Fibroblast of lung (primary cell): ENCODE measurements at regions not wholly inside any gene's neighbourhood (a gene's known extent, or its start where the extent isn't known, plus 50 kb on each side); places are given as distances from the start of the nearest gene placed in this dataset.
A peak's percentile ranks its signal among the peaks of the same experiment; 100 is the strongest.

Experiments
- DNase-seq, 2 donors: peaks; one replicate each; pipeline versions ENCODE4 v3.0.0 to v3.0.0-alpha.2; 2010; ENCODE audit warnings: low read depth in 2 of 2
- H2AFZ ChIP-seq: 2 replicates; pipeline ENCODE4 v1.5.1; 2012; ENCODE audit warnings: low read length, control low read depth, inconsistent platforms
- H3K27ac ChIP-seq: 2 replicates; pipeline ENCODE4 v1.5.1; 2011; ENCODE audit warnings: low read length, control low read depth; ENCODE audit not compliant: insufficient read depth
- H3K27me3 ChIP-seq: 2 replicates; pipeline ENCODE4 v1.5.1; 2011; ENCODE audit warnings: mild to moderate bottlenecking, low read length; ENCODE audit not compliant: control insufficient read depth, insufficient read depth
- H3K36me3 ChIP-seq: 2 replicates; pipeline ENCODE4 v1.5.1; 2011; ENCODE audit warnings: low read length; ENCODE audit not compliant: control insufficient read depth, insufficient read depth
- H3K4me1 ChIP-seq: 2 replicates; pipeline ENCODE4 v1.5.1; 2011; ENCODE audit warnings: low read length; ENCODE audit not compliant: control insufficient read depth, insufficient read depth; ENCODE audit errors: extremely low read depth
- H3K4me2 ChIP-seq: 2 replicates; pipeline ENCODE4 v1.5.1; 2011; ENCODE audit warnings: low read length, control low read depth; ENCODE audit not compliant: insufficient read depth; ENCODE audit errors: extremely low read depth
- H3K4me3 ChIP-seq, 4 experiments: fragments of 200-600 bp in 1 of 4; sonication (generic) in 1 of 4; replicated peaks in 1 of 4; 2 replicates each; pipeline ENCODE4 v1.5.1; 2011 to 2016; ENCODE audit warnings: low read length in 4 of 4, low read depth in 3 of 4, mild to moderate bottlenecking in 3 of 4, control low read depth in 2 of 4, inconsistent platforms in 1 of 4, mixed read lengths in 1 of 4; ENCODE audit not compliant: insufficient read depth in 1 of 4; ENCODE audit errors: control extremely low read depth in 1 of 4
- H3K79me2 ChIP-seq: 2 replicates; pipeline ENCODE4 v1.5.1; 2012; ENCODE audit warnings: mild to moderate bottlenecking, low read length, inconsistent platforms; ENCODE audit not compliant: control insufficient read depth, insufficient read depth
- H3K9ac ChIP-seq: 2 replicates; pipeline ENCODE4 v1.5.1; 2011; ENCODE audit warnings: mild to moderate bottlenecking, low read length, control low read depth; ENCODE audit not compliant: insufficient read depth
- H3K9me3 ChIP-seq: 2 replicates; pipeline ENCODE4 v1.5.1; 2012; ENCODE audit warnings: low read depth, low read length; ENCODE audit not compliant: control insufficient read depth, insufficient read depth
- H4K20me1 ChIP-seq: 2 replicates; pipeline ENCODE4 v1.5.1; 2011; ENCODE audit warnings: low read length; ENCODE audit not compliant: control insufficient read depth, insufficient read depth; ENCODE audit errors: extremely low read depth
- CTCF ChIP-seq, 2 donors: IDR thresholded peaks in 1 of 2; conservative IDR thresholded peaks in 1 of 2; 1 replicate in 1 of 2; 2 replicates in 1 of 2; pipeline ENCODE4 v1.5.1; 2011 to 2012; ENCODE audit warnings: low read length in 2 of 2, control low read depth in 1 of 2, inconsistent platforms in 1 of 2, low read depth in 1 of 2, mild to moderate bottlenecking in 1 of 2
- EZH2 ChIP-seq: IDR thresholded peaks from 2 replicates; pipeline ENCODE4 v1.5.1; 2012; ENCODE audit warnings: low read length, control low read depth, mild to moderate bottlenecking; ENCODE audit errors: missing control alignments

- TF ChIP-seq CTCF (conservative IDR thresholded peaks at IDR 0.05 in 1 of 2, IDR thresholded peaks at IDR 0.05 in 1 of 2; ENCODE audit: low read depth in 1 of 2, low read length in 2 of 2) (no peak), EZH2 (no peak)
- no peak overlapping the region for H3K9ac ChIP-seq
- H3K79me2 ChIP-seq, result no peaks in the 10 kb centered on the region
- no peak overlapping the region for H2AFZ ChIP-seq
- no peaks in the 10 kb centered on the region for H3K4me1 ChIP-seq
- no peaks in the 10 kb centered on the region for H3K36me3 ChIP-seq
- H3K27ac ChIP-seq, result no peak overlapping the region
- peak; percentile 59 to 74 for DNase-seq
- H3K27me3 ChIP-seq, result no peaks in the 10 kb centered on the region
- no peak overlapping the region for H3K4me2 ChIP-seq
- no peak overlapping the region for H3K4me3 ChIP-seq
- H3K9me3 ChIP-seq, result no peaks in the 10 kb centered on the region
- no peaks in the 10 kb centered on the region for H4K20me1 ChIP-seq
These were observed 662.1 kb upstream of the FTMT start for GRCh38 chr5:121189342-121190305.

GRCh38 chr5:121199216-121199999 is 652.3 kb upstream of the FTMT start:
- Histone ChIP-seq H3K27ac (no peak overlapping the region), H3K4me1 (no peaks in the 10 kb centered on the region), H3K27me3 (no peaks in the 10 kb centered on the region), H3K4me3 (peak overlapping the region; percentile 9 to 46 (median 26)), H2AFZ (peak overlapping the region; percentile 54), H3K36me3 (no peaks in the 10 kb centered on the region), H4K20me1 (no peaks in the 10 kb centered on the region), H3K9ac (no peak overlapping the region), H3K9me3 (no peaks in the 10 kb centered on the region), H3K4me2 (peak overlapping the region; percentile 58), H3K79me2 (no peaks in the 10 kb centered on the region)
- TF ChIP-seq EZH2 (no peak), CTCF (conservative IDR thresholded peaks at IDR 0.05 in 1 of 2, IDR thresholded peaks at IDR 0.05 in 1 of 2; ENCODE audit: low read depth in 1 of 2, low read length in 2 of 2) (no peak)
- peak; percentile 58 to 96 for DNase-seq

GRCh38 chr5:121218086-121218485 is 633.6 kb upstream of the FTMT start:
- Histone ChIP-seq H3K4me1 (no peaks in the 10 kb centered on the region), H3K4me2 (no peak overlapping the region), H3K4me3 (no peak overlapping the region), H3K9me3 (no peaks in the 10 kb centered on the region), H3K9ac (no peak overlapping the region), H3K27me3 (no peaks in the 10 kb centered on the region), H2AFZ (no peak overlapping the region), H4K20me1 (no peaks in the 10 kb centered on the region), H3K79me2 (no peaks in the 10 kb centered on the region), H3K27ac (no peak overlapping the region), H3K36me3 (no peaks in the 10 kb centered on the region)
- TF ChIP-seq CTCF (conservative IDR thresholded peaks at IDR 0.05 in 1 of 2, IDR thresholded peaks at IDR 0.05 in 1 of 2; ENCODE audit: low read depth in 1 of 2, low read length in 2 of 2), result no peak
- no peak for TF ChIP-seq EZH2
- DNase-seq, result no peak
